ENCODE measurements at regions not wholly inside any gene's neighbourhood (a gene's known extent, or its start where the extent isn't known, plus 50 kb on each side); places are given as distances from the start of the nearest gene placed in this dataset.

- DNase-seq: no peak
Observed at GRCh38 chr4:147328756-147329446, 152.0 kb upstream of the EDNRA start.

- DNase-seq: no peak
Observed at GRCh38 chr4:147332091-147332490, 148.8 kb upstream of the EDNRA start.

GRCh38 chr4:147334478-147334877 lies 146.4 kb upstream of the EDNRA start:
- DNase-seq: peak; percentile 27

- DNase-seq: no peak
Observed at GRCh38 chr4:147335183-147335582, 145.7 kb upstream of the EDNRA start.

- no peak for DNase-seq
Observed at GRCh38 chr4:147336252-147336651, 144.6 kb upstream of the EDNRA start.

- DNase-seq: no peak
Observed at GRCh38 chr4:147339100-147339499, 141.8 kb upstream of the EDNRA start.

- peak; percentile 61 for DNase-seq
Observed at GRCh38 chr4:147340111-147340510, 140.8 kb upstream of the EDNRA start.

GRCh38 chr4:147340591-147341120 lies 140.2 kb upstream of the EDNRA start:
- DNase-seq: no peak

GRCh38 chr4:147343692-147344091 lies 137.2 kb upstream of the EDNRA start:
- no peak for DNase-seq

GRCh38 chr4:147345662-147346061 lies 135.2 kb upstream of the EDNRA start:
- no peak for DNase-seq

- no peak for DNase-seq
Observed at GRCh38 chr4:147347217-147347616, 133.7 kb upstream of the EDNRA start.

GRCh38 chr4:147349193-147349592 lies 131.7 kb upstream of the EDNRA start:
- no peak for DNase-seq

GRCh38 chr4:147351083-147351787 lies 129.7 kb upstream of the EDNRA start:
- DNase-seq: no peak

- DNase-seq: no peak
Observed at GRCh38 chr4:147354237-147354636, 126.7 kb upstream of the EDNRA start.

GRCh38 chr4:147355032-147355656 lies 125.8 kb upstream of the EDNRA start:
- DNase-seq: no peak

GRCh38 chr4:147355847-147356246 lies 125.0 kb upstream of the EDNRA start:
- peak; percentile 81 for DNase-seq

GRCh38 chr4:147360301-147360700 lies 120.6 kb upstream of the EDNRA start:
- peak; percentile 64 for DNase-seq

- peak; percentile 87 for DNase-seq
Observed at GRCh38 chr4:147361726-147362125, 119.2 kb upstream of the EDNRA start.

- DNase-seq: peak; percentile 21
Observed at GRCh38 chr4:147362938-147363337, 118.0 kb upstream of the EDNRA start.

- no peak for DNase-seq
Observed at GRCh38 chr4:147363514-147363913, 117.4 kb upstream of the EDNRA start.

- no peak for DNase-seq
Observed at GRCh38 chr4:147365396-147365795, 115.5 kb upstream of the EDNRA start.

- DNase-seq: no peak
Observed at GRCh38 chr4:147366164-147366563, 114.7 kb upstream of the EDNRA start.

GRCh38 chr4:147367891-147368290 lies 113.0 kb upstream of the EDNRA start:
- DNase-seq: no peak

- DNase-seq: no peak
Observed at GRCh38 chr4:147368948-147369347, 111.9 kb upstream of the EDNRA start.

Measured in EL (cell line).